Type B pancreatic cell (in vitro differentiated cells): ENCODE measurements at regions not wholly inside any gene's neighbourhood (a gene's known extent, or its start where the extent isn't known, plus 50 kb on each side); places are given as distances from the start of the nearest gene placed in this dataset.

Source experiments
- DNase-seq: peaks from one replicate; pipeline ENCODE4 v3.0.0; 2021; ENCODE audit warnings: mixed read lengths; ENCODE audit not compliant: unreplicated experiment; ENCODE audit errors: extremely low spot score
- H3K27ac Mint-ChIP-seq: 2 replicates; pipeline ENCODE4 v1.8.0; 2021; ENCODE audit warnings: mild to moderate bottlenecking, mixed read lengths
- H3K27me3 Mint-ChIP-seq: 2 replicates; pipeline ENCODE4 v1.8.0; 2021; ENCODE audit warnings: mixed read lengths
- H3K36me3 Mint-ChIP-seq: 2 replicates; pipeline ENCODE4 v1.8.0; 2021; ENCODE audit warnings: mixed read lengths
- H3K4me1 Mint-ChIP-seq: one replicate; pipeline ENCODE4 v1.8.0; 2021; ENCODE audit warnings: mixed read lengths; ENCODE audit not compliant: unreplicated experiment
- H3K4me3 Mint-ChIP-seq: 2 replicates; pipeline ENCODE4 v1.8.0; 2021; ENCODE audit warnings: mild to moderate bottlenecking, mixed read lengths
- H3K9me3 Mint-ChIP-seq: 2 replicates; pipeline ENCODE4 v1.8.0; 2021; ENCODE audit warnings: mixed read lengths
- TF ChIP-seq, protein P1 (sequence below): fragments of 200-600 bp; sonication (generic); conservative IDR thresholded peaks from 2 replicates; pipeline ENCODE4 v1.5.0; 2021; ENCODE audit warnings: antibody characterized with exemption, mild to moderate bottlenecking

- no peaks in the 10 kb centered on the region for H3K36me3 Mint-ChIP-seq
- peaks cover 25% of the 10 kb centered on the region for H3K27me3 Mint-ChIP-seq
Measured at GRCh38 chr2:71895320-71896161, 252.1 kb downstream of the CYP26B1 start.

GRCh38 chr2:71894261-71894660 is 253.4 kb downstream of the CYP26B1 start:
- Mint-ChIP-seq H3K4me3 (no peak overlapping the region), H3K4me1 (peaks cover 19% of the 10 kb centered on the region), H3K27ac (no peak overlapping the region), H3K36me3 (no peaks in the 10 kb centered on the region), H3K9me3 (no peaks in the 10 kb centered on the region), H3K27me3 (peaks cover 13% of the 10 kb centered on the region)
- TF ChIP-seq, protein P1, sequence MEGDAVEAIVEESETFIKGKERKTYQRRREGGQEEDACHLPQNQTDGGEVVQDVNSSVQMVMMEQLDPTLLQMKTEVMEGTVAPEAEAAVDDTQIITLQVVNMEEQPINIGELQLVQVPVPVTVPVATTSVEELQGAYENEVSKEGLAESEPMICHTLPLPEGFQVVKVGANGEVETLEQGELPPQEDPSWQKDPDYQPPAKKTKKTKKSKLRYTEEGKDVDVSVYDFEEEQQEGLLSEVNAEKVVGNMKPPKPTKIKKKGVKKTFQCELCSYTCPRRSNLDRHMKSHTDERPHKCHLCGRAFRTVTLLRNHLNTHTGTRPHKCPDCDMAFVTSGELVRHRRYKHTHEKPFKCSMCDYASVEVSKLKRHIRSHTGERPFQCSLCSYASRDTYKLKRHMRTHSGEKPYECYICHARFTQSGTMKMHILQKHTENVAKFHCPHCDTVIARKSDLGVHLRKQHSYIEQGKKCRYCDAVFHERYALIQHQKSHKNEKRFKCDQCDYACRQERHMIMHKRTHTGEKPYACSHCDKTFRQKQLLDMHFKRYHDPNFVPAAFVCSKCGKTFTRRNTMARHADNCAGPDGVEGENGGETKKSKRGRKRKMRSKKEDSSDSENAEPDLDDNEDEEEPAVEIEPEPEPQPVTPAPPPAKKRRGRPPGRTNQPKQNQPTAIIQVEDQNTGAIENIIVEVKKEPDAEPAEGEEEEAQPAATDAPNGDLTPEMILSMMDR: peak; percentile 25
- peak; percentile 39 for DNase-seq

More at GRCh38 chr2:71895320-71896161, 252.1 kb downstream of the CYP26B1 start:
- peak; percentile 58 for DNase-seq
- Mint-ChIP-seq H3K4me3 (no peak overlapping the region), H3K27ac (no peak overlapping the region), H3K9me3 (no peaks in the 10 kb centered on the region), H3K4me1 (peaks cover 19% of the 10 kb centered on the region)
- TF ChIP-seq, protein P1: no peak

GRCh38 chr2:71893646-71894045 is 254.0 kb downstream of the CYP26B1 start:
- Mint-ChIP-seq H3K27me3 (peaks cover 10% of the 10 kb centered on the region), H3K4me3 (no peak overlapping the region), H3K4me1 (peaks cover 19% of the 10 kb centered on the region), H3K36me3 (no peaks in the 10 kb centered on the region), H3K9me3 (no peaks in the 10 kb centered on the region), H3K27ac (no peak overlapping the region)
- TF ChIP-seq, protein P1: no peak
- DNase-seq: peak; percentile 49

GRCh38 chr2:71892896-71893295 is 254.8 kb downstream of the CYP26B1 start:
- peaks cover 4% of the 10 kb centered on the region for H3K27me3 Mint-ChIP-seq
- no peak overlapping the region for H3K27ac Mint-ChIP-seq
- TF ChIP-seq, protein P1: no peak
- no peaks in the 10 kb centered on the region for H3K9me3 Mint-ChIP-seq
- H3K4me1 Mint-ChIP-seq: peaks cover 15% of the 10 kb centered on the region
- H3K4me3 Mint-ChIP-seq: no peak overlapping the region
- DNase-seq: peak; percentile 22
- H3K36me3 Mint-ChIP-seq: no peaks in the 10 kb centered on the region

- TF ChIP-seq, protein P1: no peak
- Mint-ChIP-seq H3K9me3 (no peaks in the 10 kb centered on the region), H3K27ac (no peak overlapping the region), H3K4me1 (peaks cover 10% of the 10 kb centered on the region), H3K36me3 (no peaks in the 10 kb centered on the region), H3K27me3 (peaks cover 4% of the 10 kb centered on the region), H3K4me3 (no peak overlapping the region)
- no peak for DNase-seq
Measured at GRCh38 chr2:71892423-71892730, 255.3 kb downstream of the CYP26B1 start.
